Parathyroid adenoma (tissue), 2 donors: ENCODE measurements at regions not wholly inside any gene's neighbourhood (a gene's known extent, or its start where the extent isn't known, plus 50 kb on each side); places are given as distances from the start of the nearest gene placed in this dataset.

Experiments
- H2AFZ ChIP-seq: fragments of 300-600 bp; sonication (generic); one replicate; pipeline ENCODE4 v1.7.0; 2017; ENCODE audit warnings: antibody characterized with exemption, mild to moderate bottlenecking
- H3K27ac ChIP-seq: fragments of 300-600 bp; sonication (generic); one replicate; pipeline ENCODE4 v1.7.0; 2017
- H3K27me3 ChIP-seq: fragments of 300-600 bp; sonication (generic); one replicate; pipeline ENCODE4 v1.7.0; 2017; ENCODE audit warnings: low read length; ENCODE audit not compliant: control insufficient read depth, insufficient read depth
- H3K36me3 ChIP-seq: fragments of 300-600 bp; sonication (generic); one replicate; pipeline ENCODE4 v1.7.0; 2017; ENCODE audit warnings: low read length; ENCODE audit not compliant: control insufficient read depth, insufficient read depth
- H3K4me1 ChIP-seq: fragments of 300-600 bp; sonication (generic); one replicate; pipeline ENCODE4 v1.7.0; 2017; ENCODE audit warnings: control low read depth
- H3K4me2 ChIP-seq: fragments of 300-600 bp; sonication (generic); one replicate; pipeline ENCODE4 v1.7.0; 2017; ENCODE audit warnings: low read length
- H3K4me3 ChIP-seq: fragments of 300-600 bp; sonication (generic); one replicate; pipeline ENCODE4 v1.7.0; 2017; ENCODE audit warnings: low read depth, low read length
- H3K79me2 ChIP-seq: fragments of 300-600 bp; sonication (generic); one replicate; pipeline ENCODE4 v1.7.0; 2017; ENCODE audit warnings: control low read depth
- H3K9ac ChIP-seq: fragments of 300-600 bp; sonication (generic); one replicate; pipeline ENCODE4 v1.7.0; 2017; ENCODE audit warnings: mild to moderate bottlenecking
- H3K9me3 ChIP-seq: fragments of 300-600 bp; sonication (generic); one replicate; pipeline ENCODE4 v1.7.0; 2017; ENCODE audit warnings: low read length; ENCODE audit not compliant: control insufficient read depth
- TF ChIP-seq, protein P1 (sequence below): fragments of 300-600 bp; sonication (generic); IDR thresholded peaks from one replicate; pipeline ENCODE4 v1.7.0; 2017; ENCODE audit warnings: antibody characterized with exemption, mild to moderate bottlenecking
- donor health status: primary hyperparathyroidism.

DNA sequence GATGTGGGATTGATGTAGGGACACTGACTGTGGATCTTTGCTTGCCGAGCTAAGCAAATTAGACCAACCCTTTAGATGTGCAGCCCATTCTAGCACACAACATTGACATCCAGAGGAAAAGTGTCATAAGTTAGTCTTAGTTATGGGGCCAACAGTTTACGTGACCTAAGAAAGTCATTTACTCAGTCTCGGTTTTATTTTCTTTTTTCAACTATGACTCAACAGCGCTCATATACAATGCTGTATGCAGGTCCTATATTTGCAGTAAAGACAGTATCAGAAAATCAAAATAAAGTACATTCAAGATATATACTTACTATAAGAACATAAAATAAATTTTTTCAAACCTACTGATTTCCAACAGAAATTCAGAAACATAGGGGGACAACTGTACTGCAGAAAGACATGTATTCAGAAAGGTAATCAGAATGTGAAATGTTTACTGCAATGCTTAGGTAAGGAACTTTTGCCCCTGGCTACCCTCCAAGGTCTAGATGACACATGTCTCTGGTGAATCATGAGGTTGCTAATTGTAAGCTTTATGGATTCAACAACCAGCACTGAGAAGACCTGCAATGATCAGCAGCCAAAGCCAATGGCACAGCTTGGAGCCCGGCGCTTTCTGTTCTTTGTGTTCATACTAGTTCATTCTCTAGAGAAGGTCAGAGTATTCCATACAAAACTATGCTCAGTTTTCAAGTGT lies 317.5 kb upstream of the CNTN6 start:
- Histone ChIP-seq H3K9ac (no peak overlapping the region), H3K79me2 (no peaks in the 10 kb centered on the region), H2AFZ (no peak overlapping the region), H3K4me3 (no peak overlapping the region), H3K9me3 (no peaks in the 10 kb centered on the region), H3K27me3 (no peaks in the 10 kb centered on the region), H3K4me2 (no peak overlapping the region), H3K36me3 (no peaks in the 10 kb centered on the region), H3K27ac (no peak overlapping the region), H3K4me1 (no peaks in the 10 kb centered on the region)
- TF ChIP-seq, protein P1, sequence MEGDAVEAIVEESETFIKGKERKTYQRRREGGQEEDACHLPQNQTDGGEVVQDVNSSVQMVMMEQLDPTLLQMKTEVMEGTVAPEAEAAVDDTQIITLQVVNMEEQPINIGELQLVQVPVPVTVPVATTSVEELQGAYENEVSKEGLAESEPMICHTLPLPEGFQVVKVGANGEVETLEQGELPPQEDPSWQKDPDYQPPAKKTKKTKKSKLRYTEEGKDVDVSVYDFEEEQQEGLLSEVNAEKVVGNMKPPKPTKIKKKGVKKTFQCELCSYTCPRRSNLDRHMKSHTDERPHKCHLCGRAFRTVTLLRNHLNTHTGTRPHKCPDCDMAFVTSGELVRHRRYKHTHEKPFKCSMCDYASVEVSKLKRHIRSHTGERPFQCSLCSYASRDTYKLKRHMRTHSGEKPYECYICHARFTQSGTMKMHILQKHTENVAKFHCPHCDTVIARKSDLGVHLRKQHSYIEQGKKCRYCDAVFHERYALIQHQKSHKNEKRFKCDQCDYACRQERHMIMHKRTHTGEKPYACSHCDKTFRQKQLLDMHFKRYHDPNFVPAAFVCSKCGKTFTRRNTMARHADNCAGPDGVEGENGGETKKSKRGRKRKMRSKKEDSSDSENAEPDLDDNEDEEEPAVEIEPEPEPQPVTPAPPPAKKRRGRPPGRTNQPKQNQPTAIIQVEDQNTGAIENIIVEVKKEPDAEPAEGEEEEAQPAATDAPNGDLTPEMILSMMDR, result no peak

DNA sequence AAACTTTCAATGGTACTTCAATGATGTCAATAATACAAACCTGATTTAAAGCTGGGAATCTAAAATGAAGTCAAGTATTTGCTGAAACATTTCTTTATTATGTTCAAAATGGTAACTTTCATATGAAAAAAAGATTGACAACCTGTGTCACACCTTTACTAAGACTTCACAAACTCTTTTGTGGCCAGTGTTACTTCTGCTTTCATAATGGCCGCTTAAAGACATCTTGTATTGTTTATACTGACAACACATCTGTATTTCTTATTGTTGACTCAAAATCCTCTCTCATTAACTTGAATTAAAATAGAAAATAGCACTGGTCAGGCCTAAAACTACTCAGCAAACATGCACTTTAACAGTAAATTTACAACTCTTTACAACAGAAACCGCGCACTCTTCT lies 312.3 kb upstream of the CNTN6 start:
- H3K27me3 ChIP-seq, result no peaks in the 10 kb centered on the region
- H3K27ac ChIP-seq, result no peak overlapping the region
- H3K9me3 ChIP-seq, result no peaks in the 10 kb centered on the region
- no peaks in the 10 kb centered on the region for H3K36me3 ChIP-seq
- no peaks in the 10 kb centered on the region for H3K79me2 ChIP-seq
- TF ChIP-seq, protein P1, result no peak
- H3K4me1 ChIP-seq, result no peaks in the 10 kb centered on the region
- H3K4me2 ChIP-seq, result no peak overlapping the region
- H3K9ac ChIP-seq, result no peak overlapping the region
- no peak overlapping the region for H2AFZ ChIP-seq
- no peak overlapping the region for H3K4me3 ChIP-seq

DNA sequence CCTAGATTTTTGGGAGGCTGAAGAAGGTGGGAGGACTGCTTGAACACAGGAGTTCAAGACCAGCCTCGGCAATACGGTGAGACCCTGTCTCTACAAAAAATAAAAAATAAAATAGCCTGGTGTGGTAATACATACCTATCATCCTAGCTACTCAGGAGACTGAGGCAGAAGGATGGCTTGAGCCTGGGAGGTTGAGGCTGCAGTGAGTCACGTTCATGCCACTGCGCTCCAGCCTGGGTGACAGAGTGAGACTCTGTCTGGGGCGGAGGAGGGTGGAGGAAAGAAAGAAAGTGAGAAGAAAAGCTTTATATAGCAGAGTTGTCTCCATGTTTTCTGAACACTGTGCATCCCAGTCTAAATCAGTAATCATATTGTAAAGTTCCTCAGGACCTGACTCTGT lies 301.4 kb upstream of the CNTN6 start:
- Histone ChIP-seq H3K79me2 (no peaks in the 10 kb centered on the region), H3K9ac (no peak overlapping the region), H3K4me1 (no peaks in the 10 kb centered on the region), H3K27me3 (no peaks in the 10 kb centered on the region), H2AFZ (no peak overlapping the region), H3K4me2 (no peak overlapping the region), H3K36me3 (no peaks in the 10 kb centered on the region), H3K9me3 (no peaks in the 10 kb centered on the region), H3K27ac (no peak overlapping the region), H3K4me3 (no peak overlapping the region)
- TF ChIP-seq, protein P1, result no peak

DNA sequence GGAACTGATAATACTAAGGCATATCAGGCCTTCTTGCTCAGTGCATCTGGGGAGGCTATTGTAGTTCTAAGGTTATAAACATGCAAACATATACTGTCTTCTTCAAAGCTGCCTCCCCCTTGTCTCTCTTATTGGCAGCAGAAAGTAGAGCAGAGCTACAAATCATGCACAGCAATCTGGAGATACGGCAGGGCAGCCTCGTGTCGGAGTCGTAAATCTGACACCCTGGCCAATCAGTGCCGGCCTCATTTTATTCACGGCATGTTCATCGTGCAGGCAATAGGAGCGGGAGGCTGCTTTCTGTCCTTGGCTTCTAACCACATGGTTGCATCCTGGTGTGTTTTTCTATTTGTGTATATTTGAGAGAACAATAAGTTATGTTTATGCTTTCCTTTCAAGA lies 300.2 kb upstream of the CNTN6 start:
- no peak overlapping the region for H3K4me3 ChIP-seq
- H3K36me3 ChIP-seq, result no peaks in the 10 kb centered on the region
- H3K27me3 ChIP-seq, result no peaks in the 10 kb centered on the region
- H3K4me2 ChIP-seq, result no peak overlapping the region
- H3K27ac ChIP-seq, result no peak overlapping the region
- no peaks in the 10 kb centered on the region for H3K79me2 ChIP-seq
- TF ChIP-seq, protein P1, result no peak
- H3K4me1 ChIP-seq, result no peaks in the 10 kb centered on the region
- no peak overlapping the region for H2AFZ ChIP-seq
- H3K9ac ChIP-seq, result no peak overlapping the region
- no peaks in the 10 kb centered on the region for H3K9me3 ChIP-seq

DNA sequence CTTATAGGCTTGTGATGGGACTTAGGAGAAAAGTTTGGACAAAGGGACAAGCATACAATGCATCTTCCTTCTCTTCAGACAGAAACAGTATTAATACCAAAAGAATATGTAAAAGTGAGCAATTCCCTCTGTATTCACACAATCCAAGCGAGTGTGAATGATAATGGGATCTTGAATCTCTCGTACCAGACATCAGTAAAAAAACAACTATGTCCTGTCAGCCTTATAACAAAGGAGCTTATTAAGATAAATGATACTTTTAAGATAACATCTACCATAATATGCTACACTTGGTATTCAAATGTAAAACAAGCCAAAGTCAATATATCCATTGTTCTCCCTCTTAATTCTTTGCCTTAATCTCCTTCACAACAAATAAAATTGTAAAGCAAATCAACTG lies 288.6 kb upstream of the CNTN6 start:
- no peaks in the 10 kb centered on the region for H3K9me3 ChIP-seq
- TF ChIP-seq, protein P1, result no peak
- H3K4me1 ChIP-seq, result no peaks in the 10 kb centered on the region
- H3K4me2 ChIP-seq, result no peak overlapping the region
- H3K79me2 ChIP-seq, result no peaks in the 10 kb centered on the region
- H3K27ac ChIP-seq, result no peak overlapping the region
- H3K36me3 ChIP-seq, result no peaks in the 10 kb centered on the region
- H2AFZ ChIP-seq, result no peak overlapping the region
- no peak overlapping the region for H3K4me3 ChIP-seq
- H3K9ac ChIP-seq, result no peak overlapping the region
- H3K27me3 ChIP-seq, result no peaks in the 10 kb centered on the region
